Karpas-422 (cell line): ENCODE measurements at regions not wholly inside any gene's neighbourhood (a gene's known extent, or its start where the extent isn't known, plus 50 kb on each side); places are given as distances from the start of the nearest gene placed in this dataset.

Experiments used
- DNase-seq: peaks from one replicate; pipeline ENCODE4 v3.0.0-alpha.2; 2015
- H2AFZ ChIP-seq: fragments of 200-600 bp; sonication (generic); 2 replicates; pipeline ENCODE4 v1.6.1; 2014; ENCODE audit warnings: antibody characterized with exemption, low read length, mixed read lengths
- H3K27ac ChIP-seq: fragments of 200-600 bp; sonication (generic); 2 replicates; pipeline ENCODE4 v1.5.1; 2014; ENCODE audit warnings: mild to moderate bottlenecking, low read length, moderate library complexity
- H3K27me3 ChIP-seq: fragments of 200-600 bp; sonication (generic); 2 replicates; pipeline ENCODE4 v1.6.1; 2014; ENCODE audit warnings: low read length, mixed read lengths
- H3K36me3 ChIP-seq: fragments of 200-600 bp; sonication (generic); 2 replicates; pipeline ENCODE4 v1.6.1; 2014; ENCODE audit warnings: low read length, mixed read lengths; ENCODE audit not compliant: insufficient read depth
- H3K4me1 ChIP-seq: fragments of 200-600 bp; sonication (generic); 2 replicates; pipeline ENCODE4 v1.6.1; 2014; ENCODE audit warnings: mild to moderate bottlenecking, low read length, mixed read lengths
- H3K4me2 ChIP-seq: fragments of 200-600 bp; sonication (generic); 2 replicates; pipeline ENCODE4 v1.6.1; 2014; ENCODE audit warnings: low read length, low read depth, mild to moderate bottlenecking; ENCODE audit not compliant: poor library complexity, severe bottlenecking
- H3K4me3 ChIP-seq: fragments of 200-600 bp; sonication (generic); 2 replicates; pipeline ENCODE4 v1.5.1; 2014; ENCODE audit warnings: mild to moderate bottlenecking, antibody characterized with exemption, low read length, mixed read lengths
- H3K79me2 ChIP-seq: fragments of 200-600 bp; sonication (generic); 2 replicates; pipeline ENCODE4 v1.6.1; 2014; ENCODE audit warnings: mild to moderate bottlenecking, low read length, mixed read lengths
- H3K9ac ChIP-seq: fragments of 200-600 bp; sonication (generic); 2 replicates; pipeline ENCODE4 v1.6.0; 2014; ENCODE audit warnings: low read length
- H3K9me2 ChIP-seq: fragments of 200-600 bp; sonication (generic), shearing (Covaris generic); replicated peaks from 2 replicates; pipeline ENCODE4 v1.6.0; 2014; ENCODE audit warnings: mild to moderate bottlenecking, low read length, moderate library complexity; ENCODE audit not compliant: insufficient read depth
- H3K9me3 ChIP-seq: fragments of 300-700, 200-600 bp; sonication (generic); 2 replicates; pipeline ENCODE4 v1.6.1; 2014; ENCODE audit warnings: low read length, mixed read lengths
- H4K20me1 ChIP-seq: fragments of 200-600 bp; sonication (generic); 2 replicates; pipeline ENCODE4 v1.6.1; 2014; ENCODE audit warnings: mild to moderate bottlenecking, antibody characterized with exemption, low read length, low read depth; ENCODE audit not compliant: insufficient read depth

DNA sequence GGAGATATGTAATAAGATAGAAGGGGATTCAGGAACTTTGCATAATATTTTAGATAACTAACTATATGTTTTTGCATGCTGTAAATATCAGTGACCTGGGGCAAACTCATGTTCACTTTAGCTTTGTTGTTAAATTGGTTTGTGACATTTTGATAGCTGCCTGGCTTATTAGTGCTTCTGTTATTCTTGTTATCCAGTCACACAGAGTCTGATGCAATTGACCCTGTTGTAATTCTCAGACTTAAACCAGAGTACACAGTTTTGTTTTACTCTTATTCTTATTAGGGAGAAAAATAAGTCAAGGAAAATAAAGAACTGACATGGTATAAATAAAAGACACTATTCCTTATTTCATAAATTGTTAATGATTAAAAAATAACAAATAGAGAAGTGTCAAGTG, 516.7 kb upstream of the SLIT2 start:
- Histone ChIP-seq H3K27me3 (no peaks in the 10 kb centered on the region), H3K9ac (no peak overlapping the region), H4K20me1 (no peaks in the 10 kb centered on the region), H3K27ac (no peak overlapping the region), H3K79me2 (no peaks in the 10 kb centered on the region), H3K9me3 (peaks cover 8% of the 10 kb centered on the region), H3K9me2 (no peaks in the 10 kb centered on the region), H3K36me3 (no peaks in the 10 kb centered on the region), H3K4me1 (no peaks in the 10 kb centered on the region), H2AFZ (no peak overlapping the region), H3K4me3 (no peak overlapping the region), H3K4me2 (no peak overlapping the region)
- no peak for DNase-seq

DNA sequence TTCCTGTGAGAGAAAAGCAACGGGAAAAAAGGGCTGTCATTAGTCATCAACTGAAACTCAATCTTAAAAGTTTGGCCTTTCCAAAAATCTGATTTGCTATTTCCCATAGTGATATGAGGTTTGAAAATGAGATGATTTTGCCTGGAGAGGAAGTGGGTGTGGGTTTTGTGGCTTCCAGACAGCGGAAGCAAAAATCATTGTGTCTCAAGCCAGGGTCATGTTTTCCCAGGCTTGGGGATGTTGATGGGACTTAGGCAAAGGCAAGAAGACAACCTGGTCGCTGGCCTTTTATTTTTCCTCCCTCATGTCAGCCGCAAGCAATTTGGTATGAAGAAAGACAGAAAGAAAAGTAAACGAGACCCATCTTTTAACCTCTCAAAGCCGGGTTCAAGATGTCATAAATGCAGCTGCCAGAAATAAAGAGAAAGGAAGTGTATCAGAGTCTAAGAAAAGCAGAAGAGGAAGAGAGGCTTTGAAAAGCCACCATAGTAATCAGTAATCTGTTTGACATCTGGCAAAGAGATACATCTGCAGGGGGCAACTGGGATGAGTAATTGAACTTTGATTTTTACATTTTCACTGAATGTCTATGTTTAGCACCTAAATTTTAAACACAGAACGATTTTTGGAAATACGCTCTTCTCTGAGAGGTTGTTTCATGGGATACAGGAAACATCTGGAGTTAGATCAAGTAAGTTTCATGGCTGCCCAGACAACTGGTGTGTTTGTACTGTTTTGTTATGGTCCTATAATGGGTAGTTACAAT, 521.6 kb upstream of the SLIT2 start:
- no peak overlapping the region for H3K27ac ChIP-seq
- DNase-seq: no peak
- H2AFZ ChIP-seq: no peak overlapping the region
- no peaks in the 10 kb centered on the region for H3K9me2 ChIP-seq
- no peaks in the 10 kb centered on the region for H3K4me1 ChIP-seq
- peaks cover 10% of the 10 kb centered on the region for H3K9me3 ChIP-seq
- H3K36me3 ChIP-seq: no peaks in the 10 kb centered on the region
- no peak overlapping the region for H3K4me3 ChIP-seq
- no peaks in the 10 kb centered on the region for H3K79me2 ChIP-seq
- no peaks in the 10 kb centered on the region for H4K20me1 ChIP-seq
- H3K4me2 ChIP-seq: no peak overlapping the region
- no peak overlapping the region for H3K9ac ChIP-seq
- H3K27me3 ChIP-seq: no peaks in the 10 kb centered on the region

DNA sequence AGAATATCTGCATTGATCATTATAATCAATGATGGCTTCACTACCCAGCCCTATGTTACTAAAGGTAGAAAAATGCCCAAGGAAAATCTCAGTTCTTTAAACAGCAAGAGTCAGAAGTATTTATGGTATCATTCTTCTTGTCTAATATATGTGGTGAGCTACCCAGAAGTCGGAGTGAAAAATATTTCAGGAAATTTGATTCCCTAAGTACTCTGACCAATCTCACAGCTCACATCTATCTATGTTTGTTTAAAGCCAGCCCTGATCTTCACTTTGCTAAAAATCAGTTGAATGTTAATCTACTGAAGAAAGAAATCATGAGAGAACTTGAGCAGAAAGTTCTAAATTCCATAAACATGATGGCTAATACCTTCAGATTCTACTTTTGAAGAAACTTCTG, 522.9 kb upstream of the SLIT2 start:
- Histone ChIP-seq H3K4me1 (no peaks in the 10 kb centered on the region), H3K9ac (no peak overlapping the region)

DNA sequence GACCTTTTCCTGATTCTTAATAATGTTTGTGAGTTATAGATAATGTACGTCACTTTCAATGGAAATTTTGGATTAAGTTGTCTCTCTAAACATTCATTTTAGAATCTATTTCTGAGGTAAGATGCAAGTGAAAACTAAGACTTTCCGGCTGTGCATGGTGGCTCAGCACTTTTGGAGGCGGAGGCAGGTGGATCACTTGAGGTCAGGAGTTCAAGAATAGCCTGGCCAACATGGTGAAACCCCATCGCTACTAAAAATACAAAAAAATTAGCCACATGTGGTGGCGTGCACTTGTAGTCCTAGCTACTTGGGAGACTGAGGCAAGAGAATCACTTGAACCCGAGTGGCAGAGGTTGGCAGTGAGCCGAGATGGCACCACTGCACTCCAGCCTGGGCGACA, 524.6 kb upstream of the SLIT2 start:
- Histone ChIP-seq H3K9ac (no peak overlapping the region), H3K4me1 (no peaks in the 10 kb centered on the region), H3K9me2 (no peaks in the 10 kb centered on the region), H2AFZ (no peak overlapping the region), H3K9me3 (peaks cover 10% of the 10 kb centered on the region), H3K4me3 (no peak overlapping the region), H3K79me2 (no peaks in the 10 kb centered on the region), H3K4me2 (no peak overlapping the region), H3K27me3 (no peaks in the 10 kb centered on the region), H4K20me1 (no peaks in the 10 kb centered on the region), H3K36me3 (no peaks in the 10 kb centered on the region), H3K27ac (no peak overlapping the region)
- DNase-seq: no peak

More for the DNA sequence above, 522.9 kb upstream of the SLIT2 start:
- Histone ChIP-seq H3K4me2 (no peak overlapping the region), H2AFZ (no peak overlapping the region), H3K9me2 (no peaks in the 10 kb centered on the region), H3K9me3 (peaks cover 10% of the 10 kb centered on the region), H4K20me1 (no peaks in the 10 kb centered on the region), H3K36me3 (no peaks in the 10 kb centered on the region), H3K4me3 (no peak overlapping the region), H3K79me2 (no peaks in the 10 kb centered on the region), H3K27ac (no peak overlapping the region), H3K27me3 (no peaks in the 10 kb centered on the region)
- DNase-seq: no peak

DNA sequence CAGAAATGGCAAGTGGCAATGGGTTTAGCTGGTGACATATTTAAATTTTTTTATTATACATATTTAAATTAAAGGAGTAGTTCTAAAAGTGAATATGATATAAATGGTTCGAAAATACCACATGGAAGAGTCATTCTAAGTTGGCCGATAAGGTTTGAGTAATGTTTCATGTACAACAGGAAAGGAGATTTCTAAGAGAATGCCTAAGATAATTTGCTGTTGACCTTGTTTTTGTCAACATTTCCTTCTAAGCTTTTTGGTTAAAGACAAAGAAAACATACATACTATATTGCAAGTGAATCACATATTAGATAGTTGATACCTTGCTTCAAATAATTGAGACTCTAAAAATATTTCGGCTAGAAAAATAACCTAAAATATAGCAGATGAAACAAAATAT, 526.6 kb upstream of the SLIT2 start:
- peaks cover 13% of the 10 kb centered on the region for H3K9me3 ChIP-seq
- no peak overlapping the region for H3K9ac ChIP-seq
- no peaks in the 10 kb centered on the region for H3K36me3 ChIP-seq
- H3K9me2 ChIP-seq: no peaks in the 10 kb centered on the region
- no peak for DNase-seq
- H3K4me3 ChIP-seq: no peak overlapping the region
- no peaks in the 10 kb centered on the region for H3K4me1 ChIP-seq
- no peak overlapping the region for H3K4me2 ChIP-seq
- no peaks in the 10 kb centered on the region for H4K20me1 ChIP-seq
- no peak overlapping the region for H2AFZ ChIP-seq
- no peaks in the 10 kb centered on the region for H3K79me2 ChIP-seq
- no peak overlapping the region for H3K27ac ChIP-seq
- no peaks in the 10 kb centered on the region for H3K27me3 ChIP-seq

DNA sequence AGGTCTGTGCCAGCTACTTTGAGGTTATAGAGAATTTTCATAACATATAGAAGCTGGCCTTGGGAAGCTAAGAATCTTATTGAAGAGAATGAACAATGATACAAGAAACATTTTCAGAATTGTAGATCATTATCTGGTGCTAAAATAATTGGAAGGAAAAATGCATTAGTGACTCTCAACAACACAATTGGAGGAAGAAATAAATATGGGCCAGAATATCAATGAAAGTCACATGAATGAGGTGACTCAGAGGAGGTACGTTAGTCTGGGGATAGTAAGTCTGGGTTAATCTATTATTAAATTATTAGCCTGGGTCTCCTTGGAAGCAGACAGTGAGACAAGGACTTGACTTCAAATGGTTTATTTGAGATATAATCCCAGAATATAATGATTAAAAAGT, 529.3 kb upstream of the SLIT2 start:
- Histone ChIP-seq H3K27ac (no peak overlapping the region), H4K20me1 (no peaks in the 10 kb centered on the region), H3K9ac (no peak overlapping the region), H3K79me2 (no peaks in the 10 kb centered on the region), H3K4me3 (no peak overlapping the region), H3K9me2 (no peaks in the 10 kb centered on the region), H2AFZ (no peak overlapping the region), H3K4me2 (no peak overlapping the region), H3K4me1 (no peaks in the 10 kb centered on the region), H3K36me3 (no peaks in the 10 kb centered on the region), H3K27me3 (no peaks in the 10 kb centered on the region), H3K9me3 (peaks cover 13% of the 10 kb centered on the region; the same call in 1 of the 2 replicates)
- DNase-seq: no peak

DNA sequence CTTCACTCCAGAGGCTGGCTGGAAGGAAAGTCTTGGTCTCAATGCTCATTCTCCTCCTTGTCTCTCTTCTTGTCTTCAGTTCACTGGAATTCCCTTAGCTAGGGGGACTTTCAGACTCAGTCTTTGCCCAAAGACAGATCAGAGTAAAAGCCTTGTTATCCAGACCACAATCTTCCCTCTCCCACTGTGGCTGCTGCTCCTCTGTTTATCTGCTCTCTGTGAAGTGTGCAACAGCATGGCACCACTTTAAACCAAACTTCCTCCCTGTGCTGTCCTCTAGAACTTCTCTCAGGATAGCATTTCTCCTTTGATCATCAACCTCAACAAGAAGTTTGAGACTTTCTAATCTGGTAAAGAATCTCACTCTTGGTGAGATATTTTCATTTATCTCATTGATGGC, 530.1 kb upstream of the SLIT2 start:
- Histone ChIP-seq H3K27me3 (no peaks in the 10 kb centered on the region), H3K4me3 (no peak overlapping the region), H3K4me2 (no peak overlapping the region), H3K9me3 (peaks cover 13% of the 10 kb centered on the region; the same call in 1 of the 2 replicates), H3K36me3 (no peaks in the 10 kb centered on the region), H4K20me1 (no peaks in the 10 kb centered on the region), H3K9ac (no peak overlapping the region), H3K4me1 (no peaks in the 10 kb centered on the region), H2AFZ (no peak overlapping the region), H3K9me2 (no peaks in the 10 kb centered on the region), H3K27ac (no peak overlapping the region), H3K79me2 (no peaks in the 10 kb centered on the region)
- no peak for DNase-seq

DNA sequence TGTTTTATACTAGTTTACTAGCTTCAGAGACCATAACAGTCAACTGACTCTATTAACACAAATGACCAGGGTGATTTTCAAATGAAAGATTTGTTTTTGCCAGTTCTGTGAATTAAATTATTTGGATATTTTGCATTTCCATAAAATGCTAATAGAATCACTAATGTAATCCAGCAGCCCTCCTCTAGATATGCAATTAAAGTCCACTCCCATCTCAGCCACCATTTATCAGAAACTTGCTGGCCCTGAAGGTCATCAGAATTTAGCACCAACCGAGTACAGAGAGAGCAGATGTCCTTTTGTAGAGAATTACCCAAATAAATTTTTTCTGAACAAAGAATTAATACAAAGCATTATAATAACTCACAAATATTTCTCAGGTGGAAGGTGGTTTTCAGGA, 531.1 kb upstream of the SLIT2 start:
- DNase-seq: no peak
- H4K20me1 ChIP-seq: no peaks in the 10 kb centered on the region
- H3K4me3 ChIP-seq: no peak overlapping the region

More for the DNA sequence above, 531.1 kb upstream of the SLIT2 start:
- Histone ChIP-seq H3K27me3 (no peaks in the 10 kb centered on the region), H3K27ac (no peak overlapping the region), H3K4me2 (no peak overlapping the region), H3K9me2 (no peaks in the 10 kb centered on the region), H2AFZ (no peak overlapping the region), H3K9ac (no peak overlapping the region), H3K79me2 (no peaks in the 10 kb centered on the region), H3K36me3 (no peaks in the 10 kb centered on the region), H3K4me1 (no peaks in the 10 kb centered on the region), H3K9me3 (peaks cover 12% of the 10 kb centered on the region; the same call in 1 of the 2 replicates)
